ENCODE measurements at regions not wholly inside any gene's neighbourhood (a gene's known extent, or its start where the extent isn't known, plus 50 kb on each side); places are given as distances from the start of the nearest gene placed in this dataset.

DNA sequence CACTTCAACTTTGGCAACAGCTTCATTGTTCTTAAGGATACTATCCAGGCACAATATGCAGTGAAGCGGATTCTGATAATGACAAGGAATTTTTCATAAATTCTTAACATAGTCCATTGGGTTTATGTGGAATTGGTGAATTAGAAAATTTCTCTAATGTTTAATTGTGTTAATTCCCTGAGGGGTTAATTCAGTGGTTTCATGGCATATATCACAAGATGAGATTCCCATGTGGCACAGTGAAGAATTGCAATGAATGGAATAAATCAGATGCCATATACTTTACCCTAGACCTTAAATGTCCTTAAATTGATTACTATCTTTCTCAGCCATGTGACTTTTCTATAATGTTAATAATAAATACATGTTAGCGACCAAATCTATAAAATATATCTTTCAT lies 1244.1 kb downstream of the ROBO2 start:
- dilution Hi-C loops (cut with MboI; ENCODE audit: extremely low pct_ligation_motif_present, low sequenced_read_pairs): no loop called here
- no peaks in the 10 kb centered on the region for H3K4me1 ChIP-seq (ENCODE audit: control insufficient read depth, extremely low read depth, insufficient read depth, low read length)
- H3K36me3 ChIP-seq (ENCODE audit: control insufficient read depth in 2 of 2, extremely low read depth in 1 of 2, insufficient read depth in 2 of 2, low read length in 2 of 2): no peaks in the 10 kb centered on the region
- ChIA-PET POLR2A (no interaction called here), CTCF (interaction anchor here (0.8 kb wide), 1 partner anchor 9 kb away, joined by 4 read pairs; no protein-coding TSS in a partner anchor)
- FAIRE-seq: no peak
- no peak overlapping the region for H2AFZ ChIP-seq (ENCODE audit: low read depth, low read length)
- no peaks in the 10 kb centered on the region for H3K9me1 ChIP-seq (replicated peaks; ENCODE audit: control insufficient read depth, extremely low read depth, insufficient read depth, low read length)
- H3K27ac ChIP-seq (ENCODE audit: insufficient read depth, low read depth, low read length): no peak overlapping the region
- H3K79me2 ChIP-seq (ENCODE audit: control insufficient read depth, insufficient read depth, low read length): no peaks in the 10 kb centered on the region
- H4K20me1 ChIP-seq (replicated peaks; ENCODE audit: control insufficient read depth, extremely low read depth, insufficient read depth, low read length): no peaks in the 10 kb centered on the region
- no TSS peak for BruUV-seq (replicated peaks)
- no peaks in the 10 kb centered on the region for H3K9me3 ChIP-seq (replicated peaks; ENCODE audit: control insufficient read depth, insufficient read depth, low read length)
- H3K4me3 ChIP-seq (replicated peaks in 1 of 3; ENCODE audit: insufficient read depth in 1 of 3, low read depth in 1 of 3, low read length in 3 of 3): no peak overlapping the region
- H3K9ac ChIP-seq (replicated peaks; ENCODE audit: extremely low read depth, insufficient read depth, low read length): no peak overlapping the region
- intact Hi-C loops (cut with micrococcal nuclease): no loop called here
- H3K27me3 ChIP-seq (ENCODE audit: control insufficient read depth in 2 of 2, insufficient read depth in 2 of 2, low read length in 2 of 2): no peaks in the 10 kb centered on the region
- no peak for TF ChIP-seq JUN (IDR thresholded peaks at IDR 0.05; ENCODE audit: borderline replicate concordance, insufficient read depth, insufficient read length, low read depth)
- no peak for TF ChIP-seq FOS (IDR thresholded peaks at IDR 0.05; ENCODE audit: borderline replicate concordance, insufficient read depth, low read length)
- no peak for TF ChIP-seq GATA2 (IDR thresholded peaks at IDR 0.05; ENCODE audit: insufficient read depth, insufficient read length, low read depth, low read length)
- no peak for TF ChIP-seq EZH2 (IDR thresholded peaks at IDR 0.05; ENCODE audit: borderline replicate concordance, low read depth, low read length, severe bottlenecking)
- TF ChIP-seq MYC (IDR thresholded peaks at IDR 0.05; ENCODE audit: low read depth, low read length): no peak
- no peak for TF ChIP-seq POLR2AphosphoS5 (IDR thresholded peaks at IDR 0.05; ENCODE audit: insufficient read depth, low read depth, low read length)
- no peak for TF ChIP-seq POLR2A (IDR thresholded peaks at IDR 0.05; ENCODE audit: low read depth, low read length)
- no peak for TF ChIP-seq MAX (IDR thresholded peaks at IDR 0.05; ENCODE audit: insufficient read depth, insufficient read length)
- TF ChIP-seq, protein P1, sequence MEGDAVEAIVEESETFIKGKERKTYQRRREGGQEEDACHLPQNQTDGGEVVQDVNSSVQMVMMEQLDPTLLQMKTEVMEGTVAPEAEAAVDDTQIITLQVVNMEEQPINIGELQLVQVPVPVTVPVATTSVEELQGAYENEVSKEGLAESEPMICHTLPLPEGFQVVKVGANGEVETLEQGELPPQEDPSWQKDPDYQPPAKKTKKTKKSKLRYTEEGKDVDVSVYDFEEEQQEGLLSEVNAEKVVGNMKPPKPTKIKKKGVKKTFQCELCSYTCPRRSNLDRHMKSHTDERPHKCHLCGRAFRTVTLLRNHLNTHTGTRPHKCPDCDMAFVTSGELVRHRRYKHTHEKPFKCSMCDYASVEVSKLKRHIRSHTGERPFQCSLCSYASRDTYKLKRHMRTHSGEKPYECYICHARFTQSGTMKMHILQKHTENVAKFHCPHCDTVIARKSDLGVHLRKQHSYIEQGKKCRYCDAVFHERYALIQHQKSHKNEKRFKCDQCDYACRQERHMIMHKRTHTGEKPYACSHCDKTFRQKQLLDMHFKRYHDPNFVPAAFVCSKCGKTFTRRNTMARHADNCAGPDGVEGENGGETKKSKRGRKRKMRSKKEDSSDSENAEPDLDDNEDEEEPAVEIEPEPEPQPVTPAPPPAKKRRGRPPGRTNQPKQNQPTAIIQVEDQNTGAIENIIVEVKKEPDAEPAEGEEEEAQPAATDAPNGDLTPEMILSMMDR (IDR thresholded peaks at IDR 0.05; ENCODE audit: extremely low read depth in 1 of 2, insufficient read depth in 1 of 2, low read depth in 1 of 2, low read length in 2 of 2): no peak
- no peak for DNase-seq (ENCODE audit: low read depth, low spot score)
- H3K4me2 ChIP-seq (ENCODE audit: insufficient read depth, low read length): no peak overlapping the region

Measured in endothelial cell of umbilical vein (primary cell).